HG03558 (cell line): ENCODE measurements at regions not wholly inside any gene's neighbourhood (a gene's known extent, or its start where the extent isn't known, plus 50 kb on each side); places are given as distances from the start of the nearest gene placed in this dataset.

Experiments
- ATAC-seq: cut with Tn5 transposase; IDR thresholded peaks from one replicate; pipeline ENCODE4 v1.9.1; 2021; ENCODE audit warnings: moderate number of reproducible peaks; ENCODE audit not compliant: unreplicated experiment; ENCODE audit errors: extremely low read depth

- no peak for ATAC-seq
Measured at GRCh38 chr9:86734771-86735170, 212.5 kb downstream of the GAS1 start.

GRCh38 chr9:86733929-86734328, 213.4 kb downstream of the GAS1 start:
- ATAC-seq = no peak

- no peak for ATAC-seq
Measured at GRCh38 chr9:86732514-86733171, 214.7 kb downstream of the GAS1 start.

GRCh38 chr9:86731511-86732063, 215.7 kb downstream of the GAS1 start:
- no peak for ATAC-seq

GRCh38 chr9:86730163-86730928, 217.0 kb downstream of the GAS1 start:
- no peak for ATAC-seq

- ATAC-seq = no peak
Measured at GRCh38 chr9:86724529-86724928, 222.8 kb downstream of the GAS1 start.

GRCh38 chr9:86723346-86723745, 224.0 kb downstream of the GAS1 start:
- no peak for ATAC-seq

- ATAC-seq = no peak
Measured at GRCh38 chr9:86722706-86723075, 224.6 kb downstream of the GAS1 start.

- no peak for ATAC-seq
Measured at GRCh38 chr9:86721843-86722705, 225.2 kb downstream of the GAS1 start.

GRCh38 chr9:86721226-86721781, 226.0 kb downstream of the GAS1 start:
- no peak for ATAC-seq

- ATAC-seq = no peak
Measured at GRCh38 chr9:86720639-86721225, 226.6 kb downstream of the GAS1 start.

- no peak for ATAC-seq
Measured at GRCh38 chr9:86718388-86719049, 228.8 kb downstream of the GAS1 start.

- ATAC-seq = no peak
Measured at GRCh38 chr9:86716326-86716922, 230.9 kb downstream of the GAS1 start.

GRCh38 chr9:86714999-86715398, 232.3 kb downstream of the GAS1 start:
- no peak for ATAC-seq

- ATAC-seq = no peak
Measured at GRCh38 chr9:86713970-86714369, 233.3 kb downstream of the GAS1 start.

- ATAC-seq = no peak
Measured at GRCh38 chr9:86713470-86713869, 233.8 kb downstream of the GAS1 start.

GRCh38 chr9:86708918-86709835, 238.1 kb downstream of the GAS1 start:
- no peak for ATAC-seq

- no peak for ATAC-seq
Measured at GRCh38 chr9:86707932-86708510, 239.3 kb downstream of the GAS1 start.
